Glutamatergic neuron (in vitro differentiated cells): ENCODE measurements at regions not wholly inside any gene's neighbourhood (a gene's known extent, or its start where the extent isn't known, plus 50 kb on each side); places are given as distances from the start of the nearest gene placed in this dataset.

ENCODE experiments used
- DNase-seq: peaks from one replicate; pipeline ENCODE4 v3.0.0; 2022
- H3K27ac Mint-ChIP-seq: one replicate; pipeline ENCODE4 v1.8.0; 2020; ENCODE audit warnings: mild to moderate bottlenecking, mixed read lengths, inconsistent platforms; ENCODE audit not compliant: unreplicated experiment
- H3K27me3 Mint-ChIP-seq: one replicate; pipeline ENCODE4 v1.8.0; 2020; ENCODE audit warnings: mild to moderate bottlenecking, moderate library complexity, mixed read lengths, inconsistent platforms; ENCODE audit not compliant: unreplicated experiment
- H3K36me3 Mint-ChIP-seq: one replicate; pipeline ENCODE4 v1.8.0; 2020; ENCODE audit warnings: mild to moderate bottlenecking, mixed read lengths, inconsistent platforms; ENCODE audit not compliant: unreplicated experiment
- H3K4me1 Mint-ChIP-seq: one replicate; pipeline ENCODE4 v1.8.0; 2020; ENCODE audit warnings: mild to moderate bottlenecking, low read depth, mixed read lengths, inconsistent platforms; ENCODE audit not compliant: unreplicated experiment
- H3K4me3 Mint-ChIP-seq: one replicate; pipeline ENCODE4 v1.8.0; 2020; ENCODE audit warnings: mild to moderate bottlenecking, mixed read lengths, inconsistent platforms; ENCODE audit not compliant: unreplicated experiment
- H3K9me3 Mint-ChIP-seq: one replicate; pipeline ENCODE4 v1.8.0; 2020; ENCODE audit warnings: mild to moderate bottlenecking, moderate library complexity, mixed read lengths, inconsistent platforms; ENCODE audit not compliant: unreplicated experiment
- CTCF ChIP-seq: fragments of 200-600 bp; sonication (generic); IDR thresholded peaks from one replicate; pipeline ENCODE4 v1.5.0; 2021; ENCODE audit not compliant: partially characterized antibody, unreplicated experiment

- Mint-ChIP-seq H3K36me3 (no peaks in the 10 kb centered on the region), H3K4me3 (no peak overlapping the region), H3K27ac (no peak overlapping the region), H3K4me1 (peaks cover 9% of the 10 kb centered on the region), H3K9me3 (no peaks in the 10 kb centered on the region), H3K27me3 (no peaks in the 10 kb centered on the region)
- TF ChIP-seq CTCF = no peak
- DNase-seq = no peak
Measured at GRCh38 chr2:144133936-144134665, 385.8 kb downstream of the ZEB2 start.

- Mint-ChIP-seq H3K27ac (no peak overlapping the region), H3K27me3 (no peaks in the 10 kb centered on the region), H3K9me3 (no peaks in the 10 kb centered on the region), H3K4me3 (no peak overlapping the region), H3K4me1 (peaks cover 5% of the 10 kb centered on the region), H3K36me3 (no peaks in the 10 kb centered on the region)
- no peak for DNase-seq
- TF ChIP-seq CTCF = no peak
Measured at GRCh38 chr2:144132357-144132756, 387.6 kb downstream of the ZEB2 start.

GRCh38 chr2:144131042-144131441 is 388.9 kb downstream of the ZEB2 start:
- no peak overlapping the region for H3K27ac Mint-ChIP-seq
- no peaks in the 10 kb centered on the region for H3K9me3 Mint-ChIP-seq
- H3K27me3 Mint-ChIP-seq = no peaks in the 10 kb centered on the region
- peaks cover 2% of the 10 kb centered on the region for H3K4me1 Mint-ChIP-seq
- no peak for DNase-seq
- H3K36me3 Mint-ChIP-seq = no peaks in the 10 kb centered on the region
- TF ChIP-seq CTCF = no peak
- no peak overlapping the region for H3K4me3 Mint-ChIP-seq

GRCh38 chr2:144130551-144130950 is 389.4 kb downstream of the ZEB2 start:
- H3K9me3 Mint-ChIP-seq = no peaks in the 10 kb centered on the region
- H3K4me1 Mint-ChIP-seq = peaks cover 2% of the 10 kb centered on the region
- H3K4me3 Mint-ChIP-seq = no peak overlapping the region
- no peak for TF ChIP-seq CTCF
- DNase-seq = no peak
- H3K36me3 Mint-ChIP-seq = no peaks in the 10 kb centered on the region
- no peaks in the 10 kb centered on the region for H3K27me3 Mint-ChIP-seq
- H3K27ac Mint-ChIP-seq = no peak overlapping the region

- TF ChIP-seq CTCF = no peak
- H3K4me1 Mint-ChIP-seq = peaks cover 2% of the 10 kb centered on the region
- H3K27ac Mint-ChIP-seq = no peak overlapping the region
- H3K9me3 Mint-ChIP-seq = no peaks in the 10 kb centered on the region
- H3K27me3 Mint-ChIP-seq = no peaks in the 10 kb centered on the region
- H3K36me3 Mint-ChIP-seq = no peaks in the 10 kb centered on the region
- no peak overlapping the region for H3K4me3 Mint-ChIP-seq
- DNase-seq = no peak
Measured at GRCh38 chr2:144128130-144128746, 391.7 kb downstream of the ZEB2 start.
